ENCODE measurements at regions not wholly inside any gene's neighbourhood (a gene's known extent, or its start where the extent isn't known, plus 50 kb on each side); places are given as distances from the start of the nearest gene placed in this dataset.

DNA sequence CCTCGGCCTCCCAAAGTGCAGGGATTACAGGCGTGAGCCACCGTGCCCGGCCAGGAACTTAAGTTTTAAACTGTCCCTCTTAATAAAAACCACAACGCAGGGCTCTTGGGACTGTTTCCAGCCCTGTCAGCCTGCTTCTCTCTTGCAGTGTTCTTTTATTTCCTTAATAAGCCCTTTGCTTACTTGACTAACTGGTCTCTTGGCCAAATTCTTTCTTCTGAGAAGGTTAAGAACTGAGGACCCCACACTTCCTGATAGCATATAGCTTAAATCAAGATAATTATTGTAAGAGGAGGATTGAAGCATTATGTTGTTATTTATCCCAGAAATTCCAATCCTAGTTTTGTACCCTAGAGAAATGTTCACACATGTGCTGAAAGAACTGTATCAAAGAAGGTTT, 128.2 kb upstream of the UXS1 start:
- no TSS peak for BruUV-seq (replicated peaks)
- ChIA-PET CTCF (no interaction called here), POLR2A (no interaction called here), RAD21 (ENCODE audit: low non-redundant PET in 1 of 2, low total read pairs in 2 of 2, uncharacterized antibody in 2 of 2, unreplicated experiment in 2 of 2) (no interaction called here)
- Histone ChIP-seq H4K20me1 (ENCODE audit: insufficient read depth) (no peaks in the 10 kb centered on the region), H3K4me3 (replicated peaks in 1 of 2; ENCODE audit: low read depth in 1 of 2, low read length in 2 of 2) (no peak overlapping the region), H3K9me2 (ENCODE audit: insufficient read depth) (no peaks in the 10 kb centered on the region), H3K27ac (ENCODE audit: low read depth, low read length) (no peak overlapping the region), H3K4me2 (ENCODE audit: low read length) (no peak overlapping the region), H3K9me3 (ENCODE audit: control insufficient read depth in 1 of 2, insufficient read depth in 1 of 2, low read depth in 1 of 2, low read length in 2 of 2) (no peaks in the 10 kb centered on the region), H3K4me1 (ENCODE audit: control insufficient read depth in 1 of 2, insufficient read depth in 2 of 2, low read length in 2 of 2) (no peaks in the 10 kb centered on the region), H3K79me2 (ENCODE audit: insufficient read depth, low read length) (no peaks in the 10 kb centered on the region), H3K36me3 (ENCODE audit: control insufficient read depth in 1 of 2, insufficient read depth in 2 of 2, low read length in 2 of 2) (no peaks in the 10 kb centered on the region), H3K27me3 (ENCODE audit: insufficient read depth, low read length) (0 out of 2 replicates have a peak, but pooled peaks cover 4% of the 10 kb centered on the region), H3K9ac (ENCODE audit: low read length) (no peak overlapping the region), H2AFZ (ENCODE audit: low read depth, low read length, poor library complexity, severe bottlenecking) (no peak overlapping the region)
- DNase-seq (ENCODE audit: low read depth, low spot score) (no peak), ATAC-seq (no peak)
- intact Hi-C loops (cut with micrococcal nuclease), result no loop called here
- TF ChIP-seq POLR2AphosphoS5 (IDR thresholded peaks at IDR 0.05; ENCODE audit: low read depth, low read length), result no peak
- no peak for TF ChIP-seq EGR1 (IDR thresholded peaks at IDR 0.05; ENCODE audit: low read depth)
- TF ChIP-seq, protein P1, sequence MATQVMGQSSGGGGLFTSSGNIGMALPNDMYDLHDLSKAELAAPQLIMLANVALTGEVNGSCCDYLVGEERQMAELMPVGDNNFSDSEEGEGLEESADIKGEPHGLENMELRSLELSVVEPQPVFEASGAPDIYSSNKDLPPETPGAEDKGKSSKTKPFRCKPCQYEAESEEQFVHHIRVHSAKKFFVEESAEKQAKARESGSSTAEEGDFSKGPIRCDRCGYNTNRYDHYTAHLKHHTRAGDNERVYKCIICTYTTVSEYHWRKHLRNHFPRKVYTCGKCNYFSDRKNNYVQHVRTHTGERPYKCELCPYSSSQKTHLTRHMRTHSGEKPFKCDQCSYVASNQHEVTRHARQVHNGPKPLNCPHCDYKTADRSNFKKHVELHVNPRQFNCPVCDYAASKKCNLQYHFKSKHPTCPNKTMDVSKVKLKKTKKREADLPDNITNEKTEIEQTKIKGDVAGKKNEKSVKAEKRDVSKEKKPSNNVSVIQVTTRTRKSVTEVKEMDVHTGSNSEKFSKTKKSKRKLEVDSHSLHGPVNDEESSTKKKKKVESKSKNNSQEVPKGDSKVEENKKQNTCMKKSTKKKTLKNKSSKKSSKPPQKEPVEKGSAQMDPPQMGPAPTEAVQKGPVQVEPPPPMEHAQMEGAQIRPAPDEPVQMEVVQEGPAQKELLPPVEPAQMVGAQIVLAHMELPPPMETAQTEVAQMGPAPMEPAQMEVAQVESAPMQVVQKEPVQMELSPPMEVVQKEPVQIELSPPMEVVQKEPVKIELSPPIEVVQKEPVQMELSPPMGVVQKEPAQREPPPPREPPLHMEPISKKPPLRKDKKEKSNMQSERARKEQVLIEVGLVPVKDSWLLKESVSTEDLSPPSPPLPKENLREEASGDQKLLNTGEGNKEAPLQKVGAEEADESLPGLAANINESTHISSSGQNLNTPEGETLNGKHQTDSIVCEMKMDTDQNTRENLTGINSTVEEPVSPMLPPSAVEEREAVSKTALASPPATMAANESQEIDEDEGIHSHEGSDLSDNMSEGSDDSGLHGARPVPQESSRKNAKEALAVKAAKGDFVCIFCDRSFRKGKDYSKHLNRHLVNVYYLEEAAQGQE (IDR thresholded peaks at IDR 0.05; ENCODE audit: low read depth), result no peak
- TF ChIP-seq, protein P2, sequence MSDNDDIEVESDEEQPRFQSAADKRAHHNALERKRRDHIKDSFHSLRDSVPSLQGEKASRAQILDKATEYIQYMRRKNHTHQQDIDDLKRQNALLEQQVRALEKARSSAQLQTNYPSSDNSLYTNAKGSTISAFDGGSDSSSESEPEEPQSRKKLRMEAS (IDR thresholded peaks at IDR 0.05), result no peak
- TF ChIP-seq SRF (IDR thresholded peaks at IDR 0.05; ENCODE audit: low read depth), result no peak
- TF ChIP-seq, protein P3, sequence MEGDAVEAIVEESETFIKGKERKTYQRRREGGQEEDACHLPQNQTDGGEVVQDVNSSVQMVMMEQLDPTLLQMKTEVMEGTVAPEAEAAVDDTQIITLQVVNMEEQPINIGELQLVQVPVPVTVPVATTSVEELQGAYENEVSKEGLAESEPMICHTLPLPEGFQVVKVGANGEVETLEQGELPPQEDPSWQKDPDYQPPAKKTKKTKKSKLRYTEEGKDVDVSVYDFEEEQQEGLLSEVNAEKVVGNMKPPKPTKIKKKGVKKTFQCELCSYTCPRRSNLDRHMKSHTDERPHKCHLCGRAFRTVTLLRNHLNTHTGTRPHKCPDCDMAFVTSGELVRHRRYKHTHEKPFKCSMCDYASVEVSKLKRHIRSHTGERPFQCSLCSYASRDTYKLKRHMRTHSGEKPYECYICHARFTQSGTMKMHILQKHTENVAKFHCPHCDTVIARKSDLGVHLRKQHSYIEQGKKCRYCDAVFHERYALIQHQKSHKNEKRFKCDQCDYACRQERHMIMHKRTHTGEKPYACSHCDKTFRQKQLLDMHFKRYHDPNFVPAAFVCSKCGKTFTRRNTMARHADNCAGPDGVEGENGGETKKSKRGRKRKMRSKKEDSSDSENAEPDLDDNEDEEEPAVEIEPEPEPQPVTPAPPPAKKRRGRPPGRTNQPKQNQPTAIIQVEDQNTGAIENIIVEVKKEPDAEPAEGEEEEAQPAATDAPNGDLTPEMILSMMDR (IDR thresholded peaks at IDR 0.05 in 2 of 3, conservative IDR thresholded peaks at IDR 0.05 in 1 of 3; ENCODE audit: borderline replicate concordance in 1 of 3, insufficient read depth in 1 of 3, low read depth in 2 of 3, low read length in 2 of 3), result no peak
- no peak for TF ChIP-seq ZFX (IDR thresholded peaks at IDR 0.05)
- TF ChIP-seq SIN3A (IDR thresholded peaks at IDR 0.05; ENCODE audit: low read depth), result no peak
- no peak for TF ChIP-seq CEBPB (IDR thresholded peaks at IDR 0.05; ENCODE audit: low read depth)
- TF ChIP-seq RAD21 (IDR thresholded peaks at IDR 0.05; ENCODE audit: low read depth), result no peak
- no peak for TF ChIP-seq CBX3 (IDR thresholded peaks at IDR 0.05; ENCODE audit: low read depth)
- TF ChIP-seq, protein P4, sequence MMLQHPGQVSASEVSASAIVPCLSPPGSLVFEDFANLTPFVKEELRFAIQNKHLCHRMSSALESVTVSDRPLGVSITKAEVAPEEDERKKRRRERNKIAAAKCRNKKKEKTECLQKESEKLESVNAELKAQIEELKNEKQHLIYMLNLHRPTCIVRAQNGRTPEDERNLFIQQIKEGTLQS (IDR thresholded peaks at IDR 0.05), result no peak
- no peak for TF ChIP-seq ELF1 (IDR thresholded peaks at IDR 0.05; ENCODE audit: borderline replicate concordance, low read depth)
- TF ChIP-seq SP1 (IDR thresholded peaks at IDR 0.05; ENCODE audit: low read depth), result no peak
- TF ChIP-seq, protein P5, sequence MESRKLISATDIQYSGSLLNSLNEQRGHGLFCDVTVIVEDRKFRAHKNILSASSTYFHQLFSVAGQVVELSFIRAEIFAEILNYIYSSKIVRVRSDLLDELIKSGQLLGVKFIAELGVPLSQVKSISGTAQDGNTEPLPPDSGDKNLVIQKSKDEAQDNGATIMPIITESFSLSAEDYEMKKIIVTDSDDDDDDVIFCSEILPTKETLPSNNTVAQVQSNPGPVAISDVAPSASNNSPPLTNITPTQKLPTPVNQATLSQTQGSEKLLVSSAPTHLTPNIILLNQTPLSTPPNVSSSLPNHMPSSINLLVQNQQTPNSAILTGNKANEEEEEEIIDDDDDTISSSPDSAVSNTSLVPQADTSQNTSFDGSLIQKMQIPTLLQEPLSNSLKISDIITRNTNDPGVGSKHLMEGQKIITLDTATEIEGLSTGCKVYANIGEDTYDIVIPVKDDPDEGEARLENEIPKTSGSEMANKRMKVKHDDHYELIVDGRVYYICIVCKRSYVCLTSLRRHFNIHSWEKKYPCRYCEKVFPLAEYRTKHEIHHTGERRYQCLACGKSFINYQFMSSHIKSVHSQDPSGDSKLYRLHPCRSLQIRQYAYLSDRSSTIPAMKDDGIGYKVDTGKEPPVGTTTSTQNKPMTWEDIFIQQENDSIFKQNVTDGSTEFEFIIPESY (IDR thresholded peaks at IDR 0.05; ENCODE audit: extremely low read depth, insufficient replicate concordance, low read length), result no peak
- TF ChIP-seq EZH2 (IDR thresholded peaks at IDR 0.05), result no peak
